HepG2 (cell line): ENCODE measurements at regions not wholly inside any gene's neighbourhood (a gene's known extent, or its start where the extent isn't known, plus 50 kb on each side); places are given as distances from the start of the nearest gene placed in this dataset.
"Not testable (repeated sequence)": the region's sequence is repeated elsewhere in the genome, so short reads cannot be mapped to it uniquely, and the experiment has no call there.

Source experiments
- ATAC-seq: fragments of 200-7000 bp; cut with Tn5 transposase; 3 replicates; pipeline ENCODE4 v1.9.1; 2020; ENCODE audit warnings: mild to moderate bottlenecking, moderate library complexity
- BruUV-seq: library from RNA; stranded (reverse); fragments of 400-500 nt; replicated peaks from 2 replicates; lab custom pipeline; 2021; lab: Mats Ljungman, UMichigan
- CTCF ChIA-PET: fragments of 300-600 bp; formaldehyde crosslinking; extraction: SDS; loops from one replicate; lab custom pipeline; 2021; ENCODE audit warnings: low total read pairs, inconsistent platforms, low intra/inter-chr PET ratio; lab: Yijun Ruan, JAX
- POLR2A ChIA-PET: fragments of 350-600 bp; sonication (Branson Sonifier 250); formaldehyde crosslinking; loops from one replicate; lab custom pipeline; 2020; ENCODE audit warnings: antibody characterized with exemption, inconsistent platforms; lab: Yijun Ruan, JAX
- DNase-seq: peaks from one replicate; pipeline ENCODE4 v3.0.0-alpha.2; 2015; ENCODE audit warnings: low spot score
- FAIRE-seq: peaks from 3 replicates; lab custom pipeline; 2011; peaks lifted over from hg19 to GRCh38; lab: Jason Lieb, UNC
- H2AFZ ChIP-seq: one replicate; pipeline ENCODE4 v1.6.1; 2011; ENCODE audit warnings: low read length, inconsistent platforms
- H3K27ac ChIP-seq: fragments of 300-600 bp; 3 replicates; pipeline ENCODE4 v1.8.0; 2011; ENCODE audit warnings: mixed run types, mild to moderate bottlenecking, mixed read lengths, low read length, inconsistent platforms; ENCODE audit not compliant: insufficient read depth; ENCODE audit errors: extremely low read length
- H3K27me3 ChIP-seq, 2 experiments: fragments of 200-600 bp in 1 of 2; 2 replicates in 1 of 2; 3 replicates in 1 of 2; pipeline versions ENCODE4 v1.6.0 to v1.8.0; 2011; ENCODE audit warnings: low read length in 2 of 2, mild to moderate bottlenecking in 2 of 2, moderate library complexity in 2 of 2, inconsistent platforms in 1 of 2; ENCODE audit not compliant: insufficient read depth in 2 of 2, control insufficient read depth in 1 of 2
- H3K36me3 ChIP-seq, 2 experiments: fragments of 200-600 bp in 1 of 2; replicated peaks in 1 of 2; 2 replicates in 1 of 2; 3 replicates in 1 of 2; pipeline versions ENCODE4 v1.5.1 to v1.8.0; 2011; ENCODE audit warnings: low read length in 2 of 2, inconsistent platforms in 1 of 2; ENCODE audit not compliant: insufficient read depth in 2 of 2, control insufficient read depth in 1 of 2
- H3K4me1 ChIP-seq: 2 replicates; pipeline ENCODE4 v1.5.1; 2012; ENCODE audit warnings: low read length, inconsistent platforms; ENCODE audit not compliant: insufficient read depth
- H3K4me2 ChIP-seq: 2 replicates; pipeline ENCODE4 v1.6.0; 2011; ENCODE audit warnings: low read depth, low read length, inconsistent platforms
- H3K4me3 ChIP-seq, 3 experiments: fragments of 200-600 bp in 1 of 3; sonication (generic), shearing (Covaris generic) in 1 of 3; replicated peaks in 1 of 3; 2 replicates each; pipeline ENCODE4 v1.5.1; 2011 to 2016; ENCODE audit warnings: low read length in 3 of 3, inconsistent platforms in 2 of 3, low read depth in 2 of 3, mild to moderate bottlenecking in 2 of 3, control low read depth in 1 of 3, mixed read lengths in 1 of 3; ENCODE audit not compliant: insufficient read depth in 1 of 3
- H3K79me2 ChIP-seq: one replicate; pipeline ENCODE4 v1.6.1; 2011; ENCODE audit warnings: low read length, inconsistent platforms; ENCODE audit not compliant: insufficient read depth
- H3K9ac ChIP-seq: 2 replicates; pipeline ENCODE4 v1.6.0; 2011; ENCODE audit warnings: mild to moderate bottlenecking, low read depth, low read length, inconsistent platforms; ENCODE audit not compliant: insufficient read depth
- H3K9me3 ChIP-seq: 2 replicates; pipeline ENCODE4 v1.5.1; 2012; ENCODE audit warnings: mild to moderate bottlenecking, low read length
- H4K20me1 ChIP-seq: 2 replicates; pipeline ENCODE4 v1.6.0; 2011; ENCODE audit warnings: inconsistent platforms, mild to moderate bottlenecking, low read length, moderate library complexity; ENCODE audit not compliant: insufficient read depth
- BCL3 ChIP-seq: sonication (generic); formaldehyde crosslinking; IDR thresholded peaks from 2 replicates; pipeline ENCODE4 v1.5.1; 2020; ENCODE audit warnings: mild to moderate bottlenecking, missing genetic modification reagents, moderate library complexity
- TOE1 ChIP-seq: sonication (generic); formaldehyde crosslinking; IDR thresholded peaks from 2 replicates; pipeline ENCODE4 v1.4.0; 2020; ENCODE audit warnings: mild to moderate bottlenecking, missing genetic modification reagents
- ZBTB38 ChIP-seq: sonication (generic); formaldehyde crosslinking; IDR thresholded peaks from 2 replicates; pipeline ENCODE4 v1.5.1; 2020; ENCODE audit warnings: mild to moderate bottlenecking, missing genetic modification reagents
- WGBS: methylation state at CpG from one replicate; pipeline ENCODE4 v1.1.6; 2017; ENCODE audit warnings: low lambda C conversion rate; 5-methylcytosine and 5-hydroxymethylcytosine counted together
- in situ Hi-C: cut with HindIII; loops from 2 replicates; pipeline ENCODE4 v1.10.0; 2017; ENCODE audit warnings: low pct_unique_long_range_greater_than_20kb; ENCODE audit not compliant: extremely low pct_ligation_motif_present
- intact Hi-C: fragments of 100-400 bp; cut with micrococcal nuclease; formaldehyde crosslinking; loops from one replicate; pipeline ENCODE4 v1.10.0; 2022; ENCODE audit not compliant: unreplicated experiment
- TF ChIP-seq, protein P1 (sequence below): sonication (generic); formaldehyde crosslinking; IDR thresholded peaks from 2 replicates; pipeline ENCODE4 v1.4.0; 2020; ENCODE audit warnings: missing genetic modification reagents
- TF ChIP-seq, protein P2 (sequence below): sonication (generic); formaldehyde crosslinking; IDR thresholded peaks from 2 replicates; pipeline ENCODE4 v1.8.0; 2023; ENCODE audit warnings: mild to moderate bottlenecking, missing genetic modification reagents
- TF ChIP-seq, protein P3 (sequence below): IDR thresholded peaks from 2 replicates; pipeline ENCODE4 v1.4.0; 2020; ENCODE audit warnings: mild to moderate bottlenecking, missing genetic modification reagents

DNA sequence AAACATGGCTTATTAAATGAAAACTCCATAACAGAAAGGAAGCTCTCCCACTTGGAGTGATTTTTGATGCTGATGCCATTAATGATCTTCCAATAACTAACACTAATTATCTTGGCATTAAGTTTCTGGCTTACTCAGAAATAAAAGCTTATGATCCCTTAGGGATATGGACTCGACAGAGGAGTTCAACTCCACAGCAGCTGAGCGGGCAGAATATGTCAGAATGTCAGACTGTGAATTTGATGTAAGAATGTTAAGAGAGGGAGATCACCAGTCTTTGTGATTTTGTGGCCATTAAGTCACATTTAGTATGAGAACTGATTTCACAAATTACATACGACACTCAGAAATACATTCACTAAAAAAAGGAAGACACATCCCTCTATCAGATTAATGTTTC lies 2244.0 kb downstream of the ARAP2 start:
- no peak overlapping the region for H3K4me3 ChIP-seq
- H3K4me2 ChIP-seq, result no peak overlapping the region
- BruUV-seq, result no TSS peak
- FAIRE-seq (no peak), DNase-seq (no peak), ATAC-seq (no peak)
- H3K9me3 ChIP-seq, result peaks cover 17% of the 10 kb centered on the region; the same call in 1 of the 2 replicates
- intact Hi-C loops (no loop called here), in situ Hi-C loops (no loop called here)
- no peaks in the 10 kb centered on the region for H3K27me3 ChIP-seq
- ChIA-PET CTCF (no interaction called here), POLR2A (no interaction called here)
- no peaks in the 10 kb centered on the region for H3K79me2 ChIP-seq
- no peak for TF ChIP-seq BCL3
- TF ChIP-seq, protein P1, sequence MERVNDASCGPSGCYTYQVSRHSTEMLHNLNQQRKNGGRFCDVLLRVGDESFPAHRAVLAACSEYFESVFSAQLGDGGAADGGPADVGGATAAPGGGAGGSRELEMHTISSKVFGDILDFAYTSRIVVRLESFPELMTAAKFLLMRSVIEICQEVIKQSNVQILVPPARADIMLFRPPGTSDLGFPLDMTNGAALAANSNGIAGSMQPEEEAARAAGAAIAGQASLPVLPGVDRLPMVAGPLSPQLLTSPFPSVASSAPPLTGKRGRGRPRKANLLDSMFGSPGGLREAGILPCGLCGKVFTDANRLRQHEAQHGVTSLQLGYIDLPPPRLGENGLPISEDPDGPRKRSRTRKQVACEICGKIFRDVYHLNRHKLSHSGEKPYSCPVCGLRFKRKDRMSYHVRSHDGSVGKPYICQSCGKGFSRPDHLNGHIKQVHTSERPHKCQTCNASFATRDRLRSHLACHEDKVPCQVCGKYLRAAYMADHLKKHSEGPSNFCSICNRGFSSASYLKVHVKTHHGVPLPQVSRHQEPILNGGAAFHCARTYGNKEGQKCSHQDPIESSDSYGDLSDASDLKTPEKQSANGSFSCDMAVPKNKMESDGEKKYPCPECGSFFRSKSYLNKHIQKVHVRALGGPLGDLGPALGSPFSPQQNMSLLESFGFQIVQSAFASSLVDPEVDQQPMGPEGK, result no peak
- TF ChIP-seq, protein P2, sequence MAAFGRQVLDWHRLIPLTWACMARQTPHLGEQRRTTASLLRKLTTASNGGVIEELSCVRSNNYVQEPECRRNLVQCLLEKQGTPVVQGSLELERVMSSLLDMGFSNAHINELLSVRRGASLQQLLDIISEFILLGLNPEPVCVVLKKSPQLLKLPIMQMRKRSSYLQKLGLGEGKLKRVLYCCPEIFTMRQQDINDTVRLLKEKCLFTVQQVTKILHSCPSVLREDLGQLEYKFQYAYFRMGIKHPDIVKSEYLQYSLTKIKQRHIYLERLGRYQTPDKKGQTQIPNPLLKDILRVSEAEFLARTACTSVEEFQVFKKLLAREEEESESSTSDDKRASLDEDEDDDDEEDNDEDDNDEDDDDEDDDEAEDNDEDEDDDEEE (CRISPR knock-in tag), result no peak
- TF ChIP-seq TOE1 (CRISPR knock-in tag), result no peak
- no peak for TF ChIP-seq ZBTB38 (CRISPR knock-in tag)
- TF ChIP-seq, protein P3, sequence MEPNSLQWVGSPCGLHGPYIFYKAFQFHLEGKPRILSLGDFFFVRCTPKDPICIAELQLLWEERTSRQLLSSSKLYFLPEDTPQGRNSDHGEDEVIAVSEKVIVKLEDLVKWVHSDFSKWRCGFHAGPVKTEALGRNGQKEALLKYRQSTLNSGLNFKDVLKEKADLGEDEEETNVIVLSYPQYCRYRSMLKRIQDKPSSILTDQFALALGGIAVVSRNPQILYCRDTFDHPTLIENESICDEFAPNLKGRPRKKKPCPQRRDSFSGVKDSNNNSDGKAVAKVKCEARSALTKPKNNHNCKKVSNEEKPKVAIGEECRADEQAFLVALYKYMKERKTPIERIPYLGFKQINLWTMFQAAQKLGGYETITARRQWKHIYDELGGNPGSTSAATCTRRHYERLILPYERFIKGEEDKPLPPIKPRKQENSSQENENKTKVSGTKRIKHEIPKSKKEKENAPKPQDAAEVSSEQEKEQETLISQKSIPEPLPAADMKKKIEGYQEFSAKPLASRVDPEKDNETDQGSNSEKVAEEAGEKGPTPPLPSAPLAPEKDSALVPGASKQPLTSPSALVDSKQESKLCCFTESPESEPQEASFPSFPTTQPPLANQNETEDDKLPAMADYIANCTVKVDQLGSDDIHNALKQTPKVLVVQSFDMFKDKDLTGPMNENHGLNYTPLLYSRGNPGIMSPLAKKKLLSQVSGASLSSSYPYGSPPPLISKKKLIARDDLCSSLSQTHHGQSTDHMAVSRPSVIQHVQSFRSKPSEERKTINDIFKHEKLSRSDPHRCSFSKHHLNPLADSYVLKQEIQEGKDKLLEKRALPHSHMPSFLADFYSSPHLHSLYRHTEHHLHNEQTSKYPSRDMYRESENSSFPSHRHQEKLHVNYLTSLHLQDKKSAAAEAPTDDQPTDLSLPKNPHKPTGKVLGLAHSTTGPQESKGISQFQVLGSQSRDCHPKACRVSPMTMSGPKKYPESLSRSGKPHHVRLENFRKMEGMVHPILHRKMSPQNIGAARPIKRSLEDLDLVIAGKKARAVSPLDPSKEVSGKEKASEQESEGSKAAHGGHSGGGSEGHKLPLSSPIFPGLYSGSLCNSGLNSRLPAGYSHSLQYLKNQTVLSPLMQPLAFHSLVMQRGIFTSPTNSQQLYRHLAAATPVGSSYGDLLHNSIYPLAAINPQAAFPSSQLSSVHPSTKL (CRISPR knock-in tag), result no peak
- 24% methylated on average over 3 of the region's 3 CpGs for WGBS
- no peak overlapping the region for H2AFZ ChIP-seq
- no peaks in the 10 kb centered on the region for H4K20me1 ChIP-seq
- H3K36me3 ChIP-seq, result no peaks in the 10 kb centered on the region
- no peaks in the 10 kb centered on the region for H3K4me1 ChIP-seq
- H3K27ac ChIP-seq, result no peak overlapping the region
- H3K9ac ChIP-seq, result no peak overlapping the region

GRCh38 chr4:34006540-34006939 lies 2237.8 kb downstream of the ARAP2 start:
- H2AFZ ChIP-seq, FAIRE-seq, H3K27me3 ChIP-seq, H3K9ac ChIP-seq, BruUV-seq, H3K79me2 ChIP-seq, in situ Hi-C loops, DNase-seq, H3K9me3 ChIP-seq, ATAC-seq, CTCF ChIA-PET, H3K4me1 ChIP-seq, POLR2A ChIA-PET, H3K36me3 ChIP-seq, H3K27ac ChIP-seq, intact Hi-C loops, H4K20me1 ChIP-seq, H3K4me3 ChIP-seq, H3K4me2 ChIP-seq: not testable (repeated sequence)
- WGBS, result 15% methylated on average over 1 of the region's 1 CpG
